Esophagus muscularis mucosa (tissue), 3 donors: ENCODE measurements at regions not wholly inside any gene's neighbourhood (a gene's known extent, or its start where the extent isn't known, plus 50 kb on each side); places are given as distances from the start of the nearest gene placed in this dataset.

ENCODE experiments used
- CTCF ChIP-seq, 3 experiments: fragments of 200-600 bp in 2 of 3; fragments of 450-650 bp in 1 of 3; sonication (generic) in 2 of 3; IDR thresholded peaks; one replicate each; pipeline ENCODE4 v1.5.1; 2017 to 2019; ENCODE audit warnings: antibody characterized with exemption in 3 of 3, mild to moderate bottlenecking in 2 of 3, moderate library complexity in 1 of 3
- POLR2A ChIP-seq: fragments of 450-650 bp; IDR thresholded peaks from one replicate; pipeline ENCODE4 v1.6.1; 2017; ENCODE audit warnings: antibody characterized with exemption, moderate library complexity, mild to moderate bottlenecking, low read depth

GRCh38 chr13:82963226-82964099, 918.8 kb downstream of the SLITRK1 start:
- TF ChIP-seq CTCF (IDR thresholded peaks at IDR 0.05) (no peak), POLR2A (no peak)
